B cell (primary cell): ENCODE measurements at regions not wholly inside any gene's neighbourhood (a gene's known extent, or its start where the extent isn't known, plus 50 kb on each side); places are given as distances from the start of the nearest gene placed in this dataset.

Experiments used
- CTCF ChIP-seq: fragments of 200-600 bp; IDR thresholded peaks from one replicate; pipeline ENCODE4 v1.8.0; 2022; ENCODE audit warnings: antibody characterized with exemption, mild to moderate bottlenecking
- EZH2 ChIP-seq: IDR thresholded peaks from 2 replicates; pipeline ENCODE4 v1.6.1; 2012; ENCODE audit warnings: borderline replicate concordance, low read depth, mild to moderate bottlenecking, moderate library complexity, low read length; ENCODE audit not compliant: insufficient read depth, poor library complexity, severe bottlenecking

GRCh38 chr13:104309431-104309830 lies 1243.2 kb upstream of the SLC10A2 start:
- no peak for TF ChIP-seq CTCF
- no peak for TF ChIP-seq EZH2
